ENCODE measurements at regions not wholly inside any gene's neighbourhood (a gene's known extent, or its start where the extent isn't known, plus 50 kb on each side); places are given as distances from the start of the nearest gene placed in this dataset.

DNA sequence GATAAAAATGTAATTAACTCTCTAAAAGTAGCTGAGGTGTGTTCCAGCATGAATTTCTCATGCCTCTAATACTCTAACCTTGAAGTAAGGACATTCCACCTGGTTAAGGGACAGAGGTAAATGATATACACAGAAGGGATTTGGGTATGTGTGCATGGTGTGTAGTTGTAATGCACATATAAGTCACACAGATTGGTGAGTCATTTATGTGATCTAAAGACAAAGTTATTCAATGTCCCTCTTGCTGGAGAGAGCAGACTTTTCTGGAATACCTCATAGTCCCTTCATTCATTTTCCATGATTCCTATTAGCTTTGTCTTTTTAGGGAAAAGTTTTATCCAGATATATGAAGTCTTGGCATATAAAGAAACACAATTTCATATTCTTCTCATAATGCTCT lies 234.9 kb downstream of the SNAPC1 start:
- TF ChIP-seq ELF4 (IDR thresholded peaks at IDR 0.05) (no peak), PKNOX1 (IDR thresholded peaks at IDR 0.05) (no peak), SP1 (IDR thresholded peaks at IDR 0.05) (no peak), ZNF384 (IDR thresholded peaks at IDR 0.05) (no peak), L3MBTL2 (conservative IDR thresholded peaks at IDR 0.05) (no peak), NFRKB (IDR thresholded peaks at IDR 0.05) (no peak), LEF1 (IDR thresholded peaks at IDR 0.05; ENCODE audit: borderline replicate concordance) (no peak), FOXA1 (IDR thresholded peaks at IDR 0.05) (no peak)
- DNase-seq (ENCODE audit: extremely low spot score), result no peak
- ChIA-PET CTCF (no interaction called here), POLR2A (no interaction called here)

- TF ChIP-seq L3MBTL2 (conservative IDR thresholded peaks at IDR 0.05) (no peak), FOXA1 (IDR thresholded peaks at IDR 0.05) (no peak), SUZ12 (IDR thresholded peaks at IDR 0.05) (no peak), PKNOX1 (IDR thresholded peaks at IDR 0.05) (no peak), TARDBP (IDR thresholded peaks at IDR 0.05) (no peak), HDGF (IDR thresholded peaks at IDR 0.05; ENCODE audit: borderline replicate concordance) (no peak), NFRKB (IDR thresholded peaks at IDR 0.05) (no peak), SP1 (IDR thresholded peaks at IDR 0.05) (no peak), ZNF384 (IDR thresholded peaks at IDR 0.05) (no peak), ELF4 (IDR thresholded peaks at IDR 0.05) (no peak), LEF1 (IDR thresholded peaks at IDR 0.05; ENCODE audit: borderline replicate concordance) (no peak), BHLHE40 (IDR thresholded peaks at IDR 0.05; ENCODE audit: borderline replicate concordance) (no peak), ARNT (IDR thresholded peaks at IDR 0.05) (no peak)
- CTCF ChIA-PET, result no interaction called here
- POLR2A ChIA-PET, result no interaction called here
- DNase-seq (ENCODE audit: extremely low spot score), result no peak
Observed at GRCh38 chr14:62001963-62002362, 239.7 kb downstream of the SNAPC1 start.

GRCh38 chr14:62002642-62003041 lies 240.4 kb downstream of the SNAPC1 start:
- ChIA-PET POLR2A (no interaction called here), CTCF (no interaction called here)
- no peak for DNase-seq (ENCODE audit: extremely low spot score)
- TF ChIP-seq ARNT (IDR thresholded peaks at IDR 0.05), result no peak
- TF ChIP-seq L3MBTL2 (conservative IDR thresholded peaks at IDR 0.05), result no peak
- TF ChIP-seq ZNF384 (IDR thresholded peaks at IDR 0.05), result no peak
- no peak for TF ChIP-seq ELF4 (IDR thresholded peaks at IDR 0.05)
- TF ChIP-seq BHLHE40 (IDR thresholded peaks at IDR 0.05; ENCODE audit: borderline replicate concordance), result no peak
- no peak for TF ChIP-seq PKNOX1 (IDR thresholded peaks at IDR 0.05)
- no peak for TF ChIP-seq CTBP1 (IDR thresholded peaks at IDR 0.05; ENCODE audit: borderline replicate concordance)
- no peak for TF ChIP-seq LEF1 (IDR thresholded peaks at IDR 0.05; ENCODE audit: borderline replicate concordance)

DNA sequence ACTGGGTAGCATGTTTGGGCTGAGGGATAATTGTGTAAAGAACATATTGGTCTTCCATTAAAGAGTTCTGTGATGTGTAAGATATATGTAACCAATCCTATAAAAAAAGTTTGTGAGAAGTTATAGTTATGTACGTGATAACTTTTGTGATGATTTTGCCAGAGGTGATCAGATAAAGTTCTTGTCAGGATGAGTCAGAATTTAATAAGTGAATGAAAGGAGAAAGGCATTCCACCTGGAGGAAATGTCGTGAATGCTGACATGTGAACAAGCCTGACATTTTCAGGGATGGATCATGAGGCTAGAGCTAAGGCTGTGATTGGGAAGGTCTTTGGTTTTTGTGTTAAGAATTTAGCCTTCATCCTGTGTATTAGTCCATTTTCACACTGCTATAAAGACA lies 241.5 kb downstream of the SNAPC1 start:
- POLR2A ChIA-PET, result no interaction called here
- DNase-seq (ENCODE audit: extremely low spot score), result no peak
- TF ChIP-seq HDGF (IDR thresholded peaks at IDR 0.05; ENCODE audit: borderline replicate concordance) (no peak), BHLHE40 (IDR thresholded peaks at IDR 0.05; ENCODE audit: borderline replicate concordance) (no peak), FOXA1 (IDR thresholded peaks at IDR 0.05) (no peak), LEF1 (IDR thresholded peaks at IDR 0.05; ENCODE audit: borderline replicate concordance) (no peak), SP1 (IDR thresholded peaks at IDR 0.05) (no peak), ELF4 (IDR thresholded peaks at IDR 0.05) (no peak), FOXK2 (IDR thresholded peaks at IDR 0.05) (no peak), ZNF384 (IDR thresholded peaks at IDR 0.05) (no peak), CTBP1 (IDR thresholded peaks at IDR 0.05; ENCODE audit: borderline replicate concordance) (no peak), L3MBTL2 (conservative IDR thresholded peaks at IDR 0.05) (no peak), ARNT (IDR thresholded peaks at IDR 0.05) (no peak), FOXM1 (IDR thresholded peaks at IDR 0.05; ENCODE audit: borderline replicate concordance) (no peak), TARDBP (IDR thresholded peaks at IDR 0.05) (no peak)
- CTCF ChIA-PET, result no interaction called here

- CTCF ChIA-PET, result interaction anchor here (0.9 kb wide), 1 partner anchor 16 kb away, joined by 3 read pairs; no protein-coding TSS in a partner anchor
- no peak for TF ChIP-seq LEF1 (IDR thresholded peaks at IDR 0.05; ENCODE audit: borderline replicate concordance)
- TF ChIP-seq TARDBP (IDR thresholded peaks at IDR 0.05), result no peak
- TF ChIP-seq FOXA1 (IDR thresholded peaks at IDR 0.05), result no peak
- no peak for TF ChIP-seq ARNT (IDR thresholded peaks at IDR 0.05)
- TF ChIP-seq ZNF384 (IDR thresholded peaks at IDR 0.05), result no peak
- TF ChIP-seq SUZ12 (IDR thresholded peaks at IDR 0.05), result no peak
- TF ChIP-seq CTBP1 (IDR thresholded peaks at IDR 0.05; ENCODE audit: borderline replicate concordance), result no peak
- no peak for TF ChIP-seq L3MBTL2 (conservative IDR thresholded peaks at IDR 0.05)
- no peak for TF ChIP-seq BHLHE40 (IDR thresholded peaks at IDR 0.05; ENCODE audit: borderline replicate concordance)
- no peak for TF ChIP-seq ELF4 (IDR thresholded peaks at IDR 0.05)
- DNase-seq (ENCODE audit: extremely low spot score), result no peak
- POLR2A ChIA-PET, result no interaction called here
Observed at GRCh38 chr14:62006116-62006731, 244.0 kb downstream of the SNAPC1 start.

DNA sequence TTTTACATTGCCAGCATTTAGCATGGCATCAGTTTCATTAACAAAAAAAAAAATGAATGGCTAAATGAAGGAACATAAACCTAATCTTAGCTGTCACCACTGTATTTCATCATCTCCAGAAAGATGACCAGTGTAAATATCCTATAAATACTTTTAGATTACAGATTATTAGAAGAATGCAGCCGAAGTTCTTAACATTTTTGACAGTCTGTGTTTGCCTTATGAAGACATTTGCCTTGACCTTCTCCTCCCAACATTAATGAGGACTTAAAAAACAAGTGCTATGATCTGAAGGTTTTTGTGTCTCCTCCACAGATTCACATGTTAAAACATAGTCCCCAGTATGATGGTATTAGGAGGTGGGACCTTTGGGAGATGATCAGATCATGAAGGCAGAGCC lies 253.0 kb downstream of the SNAPC1 start:
- CTCF ChIA-PET, result interaction anchor here (0.6 kb wide), 1 partner anchor 1164 kb away, joined by 3 read pairs; no protein-coding TSS in a partner anchor

More for the DNA sequence above, 253.0 kb downstream of the SNAPC1 start:
- TF ChIP-seq L3MBTL2 (conservative IDR thresholded peaks at IDR 0.05) (no peak), TARDBP (IDR thresholded peaks at IDR 0.05) (no peak), ZNF384 (IDR thresholded peaks at IDR 0.05) (no peak), PKNOX1 (IDR thresholded peaks at IDR 0.05) (no peak), SUZ12 (IDR thresholded peaks at IDR 0.05) (no peak), ARNT (IDR thresholded peaks at IDR 0.05) (no peak), LEF1 (IDR thresholded peaks at IDR 0.05; ENCODE audit: borderline replicate concordance) (no peak)
- no peak for DNase-seq (ENCODE audit: extremely low spot score)
- POLR2A ChIA-PET, result no interaction called here

Measured in HEK293T (cell line).